ENCODE measurements at regions not wholly inside any gene's neighbourhood (a gene's known extent, or its start where the extent isn't known, plus 50 kb on each side); places are given as distances from the start of the nearest gene placed in this dataset.

DNA sequence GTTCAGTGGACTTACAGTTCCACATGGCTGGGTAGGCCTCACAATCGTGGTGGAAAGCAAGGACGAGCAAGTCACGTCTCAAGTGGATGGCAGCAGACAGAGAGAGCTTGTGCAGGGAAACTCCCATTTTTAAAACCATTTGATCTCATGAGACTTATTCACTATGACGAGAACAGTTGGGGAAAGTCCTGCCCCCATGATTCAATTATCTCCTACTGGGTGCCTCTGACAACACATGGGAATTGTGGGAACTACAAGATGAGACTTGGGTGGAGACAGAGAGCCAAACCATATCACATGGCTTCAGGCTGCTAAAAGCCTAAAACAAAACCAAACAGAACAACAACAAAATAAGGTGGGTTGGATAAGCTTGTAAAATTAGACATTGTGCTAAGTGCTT, 194.4 kb upstream of the CPEB2 start:
- no peak overlapping the region for H3K4me3 ChIP-seq (ENCODE audit: insufficient read depth, low read length)
- no peaks in the 10 kb centered on the region for H3K79me2 ChIP-seq (ENCODE audit: insufficient read depth, low read length)
- no peak for DNase-seq (ENCODE audit: insufficient read length, low spot score, missing footprints)
- no peaks in the 10 kb centered on the region for H3K36me3 ChIP-seq (ENCODE audit: insufficient read depth, low read length)
- no peaks in the 10 kb centered on the region for H4K20me1 ChIP-seq (ENCODE audit: insufficient read depth, low read length)
- no peaks in the 10 kb centered on the region for H3K27me3 ChIP-seq (ENCODE audit: insufficient read depth, low read length)
- H3K4me1 ChIP-seq (ENCODE audit: insufficient read depth, low read length), result peaks cover 6% of the 10 kb centered on the region
- H3K27ac ChIP-seq (ENCODE audit: low read depth, low read length), result no peak overlapping the region
- H3K9me3 ChIP-seq (ENCODE audit: low read depth, low read length), result no peaks in the 10 kb centered on the region
- no peak overlapping the region for H3K4me2 ChIP-seq (ENCODE audit: insufficient read depth, low read length)
- no peak overlapping the region for H2AFZ ChIP-seq (ENCODE audit: low read length)
- TF ChIP-seq, protein P1, sequence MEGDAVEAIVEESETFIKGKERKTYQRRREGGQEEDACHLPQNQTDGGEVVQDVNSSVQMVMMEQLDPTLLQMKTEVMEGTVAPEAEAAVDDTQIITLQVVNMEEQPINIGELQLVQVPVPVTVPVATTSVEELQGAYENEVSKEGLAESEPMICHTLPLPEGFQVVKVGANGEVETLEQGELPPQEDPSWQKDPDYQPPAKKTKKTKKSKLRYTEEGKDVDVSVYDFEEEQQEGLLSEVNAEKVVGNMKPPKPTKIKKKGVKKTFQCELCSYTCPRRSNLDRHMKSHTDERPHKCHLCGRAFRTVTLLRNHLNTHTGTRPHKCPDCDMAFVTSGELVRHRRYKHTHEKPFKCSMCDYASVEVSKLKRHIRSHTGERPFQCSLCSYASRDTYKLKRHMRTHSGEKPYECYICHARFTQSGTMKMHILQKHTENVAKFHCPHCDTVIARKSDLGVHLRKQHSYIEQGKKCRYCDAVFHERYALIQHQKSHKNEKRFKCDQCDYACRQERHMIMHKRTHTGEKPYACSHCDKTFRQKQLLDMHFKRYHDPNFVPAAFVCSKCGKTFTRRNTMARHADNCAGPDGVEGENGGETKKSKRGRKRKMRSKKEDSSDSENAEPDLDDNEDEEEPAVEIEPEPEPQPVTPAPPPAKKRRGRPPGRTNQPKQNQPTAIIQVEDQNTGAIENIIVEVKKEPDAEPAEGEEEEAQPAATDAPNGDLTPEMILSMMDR (IDR thresholded peaks at IDR 0.05; ENCODE audit: extremely low read depth, low read depth, low read length), result no peak

DNA sequence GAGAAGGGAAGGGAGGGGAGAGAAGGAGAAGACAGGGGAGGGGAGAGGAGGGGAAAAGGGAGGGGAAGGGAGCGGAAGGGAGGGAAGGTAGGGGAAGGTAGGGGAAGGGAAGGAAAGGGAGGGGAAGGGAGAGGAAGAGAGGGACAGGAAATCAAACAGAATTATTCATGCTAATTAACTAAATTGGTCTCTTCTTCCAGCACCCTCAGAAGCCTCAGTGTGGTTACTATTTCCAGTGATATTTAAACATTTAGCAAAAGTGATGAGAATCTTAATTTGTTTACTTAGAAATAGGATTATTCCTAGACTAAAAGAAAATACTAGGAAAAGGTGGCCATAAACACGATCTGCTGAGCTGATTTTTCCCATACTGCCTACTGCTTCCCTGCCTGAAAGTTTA, 193.1 kb upstream of the CPEB2 start:
- TF ChIP-seq, protein P1 (IDR thresholded peaks at IDR 0.05; ENCODE audit: extremely low read depth, low read depth, low read length), result no peak
- H3K4me3 ChIP-seq (ENCODE audit: insufficient read depth, low read length), result no peak overlapping the region
- H3K4me2 ChIP-seq (ENCODE audit: insufficient read depth, low read length), result no peak overlapping the region
- peaks cover 6% of the 10 kb centered on the region for H3K4me1 ChIP-seq (ENCODE audit: insufficient read depth, low read length)
- no peaks in the 10 kb centered on the region for H3K36me3 ChIP-seq (ENCODE audit: insufficient read depth, low read length)
- H2AFZ ChIP-seq (ENCODE audit: low read length), result no peak overlapping the region
- H3K27ac ChIP-seq (ENCODE audit: low read depth, low read length), result no peak overlapping the region
- DNase-seq (ENCODE audit: insufficient read length, low spot score, missing footprints), result no peak
- no peaks in the 10 kb centered on the region for H3K27me3 ChIP-seq (ENCODE audit: insufficient read depth, low read length)
- H3K79me2 ChIP-seq (ENCODE audit: insufficient read depth, low read length), result no peaks in the 10 kb centered on the region
- H3K9me3 ChIP-seq (ENCODE audit: low read depth, low read length), result no peaks in the 10 kb centered on the region
- H4K20me1 ChIP-seq (ENCODE audit: insufficient read depth, low read length), result no peaks in the 10 kb centered on the region

DNA sequence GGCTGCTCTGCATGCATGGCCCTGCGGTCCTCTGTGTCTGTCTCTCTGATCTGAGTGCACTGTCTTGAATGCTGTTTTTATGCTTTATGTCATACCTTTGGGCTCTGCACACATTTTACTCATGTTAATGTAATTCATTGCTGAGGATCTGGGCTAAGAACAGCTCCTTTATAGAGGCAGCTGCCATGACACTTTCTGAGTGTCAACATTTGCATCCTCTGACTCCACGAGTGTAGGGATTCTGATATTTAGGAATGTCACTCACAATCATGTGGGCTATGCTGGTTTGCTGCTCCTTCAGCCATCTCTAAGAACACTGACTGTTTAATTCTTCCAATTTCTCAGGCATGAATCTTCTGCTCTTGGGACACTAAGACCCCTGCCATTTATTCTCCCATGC, 192.2 kb upstream of the CPEB2 start:
- H3K27ac ChIP-seq (ENCODE audit: low read depth, low read length), result no peak overlapping the region
- no peaks in the 10 kb centered on the region for H3K36me3 ChIP-seq (ENCODE audit: insufficient read depth, low read length)
- peaks cover 6% of the 10 kb centered on the region for H3K4me1 ChIP-seq (ENCODE audit: insufficient read depth, low read length)
- no peaks in the 10 kb centered on the region for H3K9me3 ChIP-seq (ENCODE audit: low read depth, low read length)
- H3K27me3 ChIP-seq (ENCODE audit: insufficient read depth, low read length), result no peaks in the 10 kb centered on the region
- H3K4me2 ChIP-seq (ENCODE audit: insufficient read depth, low read length), result no peak overlapping the region
- no peaks in the 10 kb centered on the region for H3K79me2 ChIP-seq (ENCODE audit: insufficient read depth, low read length)
- H2AFZ ChIP-seq (ENCODE audit: low read length), result no peak overlapping the region
- TF ChIP-seq, protein P1 (IDR thresholded peaks at IDR 0.05; ENCODE audit: extremely low read depth, low read depth, low read length), result no peak
- DNase-seq (ENCODE audit: insufficient read length, low spot score, missing footprints), result no peak
- H3K4me3 ChIP-seq (ENCODE audit: insufficient read depth, low read length), result no peak overlapping the region
- H4K20me1 ChIP-seq (ENCODE audit: insufficient read depth, low read length), result no peaks in the 10 kb centered on the region

DNA sequence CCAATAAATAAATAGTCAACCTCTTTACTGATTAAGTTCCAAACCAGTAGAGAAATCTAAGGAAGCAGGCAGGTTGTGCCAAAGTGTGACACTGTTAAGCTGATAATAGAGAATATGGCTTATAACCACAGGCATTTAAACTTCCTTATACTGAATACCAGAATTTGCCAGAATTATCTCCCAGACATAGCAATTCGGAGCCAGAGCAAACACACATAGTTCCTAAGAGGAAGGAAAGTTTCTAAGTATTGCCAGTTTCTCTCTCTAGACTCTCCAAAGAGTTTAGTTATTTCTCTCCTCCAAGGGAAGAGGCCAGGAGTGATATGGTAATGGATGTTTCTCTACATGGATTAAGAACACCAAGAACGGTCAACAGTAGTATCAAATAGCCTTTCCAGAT, 191.7 kb upstream of the CPEB2 start:
- no peaks in the 10 kb centered on the region for H3K36me3 ChIP-seq (ENCODE audit: insufficient read depth, low read length)
- no peak overlapping the region for H3K27ac ChIP-seq (ENCODE audit: low read depth, low read length)
- H3K79me2 ChIP-seq (ENCODE audit: insufficient read depth, low read length), result no peaks in the 10 kb centered on the region
- H4K20me1 ChIP-seq (ENCODE audit: insufficient read depth, low read length), result no peaks in the 10 kb centered on the region
- no peaks in the 10 kb centered on the region for H3K27me3 ChIP-seq (ENCODE audit: insufficient read depth, low read length)
- H3K4me3 ChIP-seq (ENCODE audit: insufficient read depth, low read length), result no peak overlapping the region
- no peaks in the 10 kb centered on the region for H3K9me3 ChIP-seq (ENCODE audit: low read depth, low read length)
- H3K4me2 ChIP-seq (ENCODE audit: insufficient read depth, low read length), result no peak overlapping the region
- H2AFZ ChIP-seq (ENCODE audit: low read length), result no peak overlapping the region
- H3K4me1 ChIP-seq (ENCODE audit: insufficient read depth, low read length), result peaks cover 6% of the 10 kb centered on the region
- TF ChIP-seq, protein P1 (IDR thresholded peaks at IDR 0.05; ENCODE audit: extremely low read depth, low read depth, low read length), result no peak
- no peak for DNase-seq (ENCODE audit: insufficient read length, low spot score, missing footprints)
